ENCODE measurements at regions not wholly inside any gene's neighbourhood (a gene's known extent, or its start where the extent isn't known, plus 50 kb on each side); places are given as distances from the start of the nearest gene placed in this dataset.
"Not testable (repeated sequence)": the region's sequence is repeated elsewhere in the genome, so short reads cannot be mapped to it uniquely, and the experiment has no call there.

- Mint-ChIP-seq H3K27me3 (peaks cover 10% of the 10 kb centered on the region), H3K4me3 (no peak overlapping the region), H3K9me3 (no peaks in the 10 kb centered on the region), H3K4me1 (no peaks in the 10 kb centered on the region), H3K27ac (no peak overlapping the region), H3K36me3 (ENCODE audit: low read depth) (no peaks in the 10 kb centered on the region)
- intact Hi-C loops (cut with micrococcal nuclease), result no loop called here
- ChIA-PET CTCF (no interaction called here), POLR2A (no interaction called here)
- no peak for DNase-seq
- no peak for ATAC-seq (ENCODE audit: low read depth)
- TF ChIP-seq, protein P1, sequence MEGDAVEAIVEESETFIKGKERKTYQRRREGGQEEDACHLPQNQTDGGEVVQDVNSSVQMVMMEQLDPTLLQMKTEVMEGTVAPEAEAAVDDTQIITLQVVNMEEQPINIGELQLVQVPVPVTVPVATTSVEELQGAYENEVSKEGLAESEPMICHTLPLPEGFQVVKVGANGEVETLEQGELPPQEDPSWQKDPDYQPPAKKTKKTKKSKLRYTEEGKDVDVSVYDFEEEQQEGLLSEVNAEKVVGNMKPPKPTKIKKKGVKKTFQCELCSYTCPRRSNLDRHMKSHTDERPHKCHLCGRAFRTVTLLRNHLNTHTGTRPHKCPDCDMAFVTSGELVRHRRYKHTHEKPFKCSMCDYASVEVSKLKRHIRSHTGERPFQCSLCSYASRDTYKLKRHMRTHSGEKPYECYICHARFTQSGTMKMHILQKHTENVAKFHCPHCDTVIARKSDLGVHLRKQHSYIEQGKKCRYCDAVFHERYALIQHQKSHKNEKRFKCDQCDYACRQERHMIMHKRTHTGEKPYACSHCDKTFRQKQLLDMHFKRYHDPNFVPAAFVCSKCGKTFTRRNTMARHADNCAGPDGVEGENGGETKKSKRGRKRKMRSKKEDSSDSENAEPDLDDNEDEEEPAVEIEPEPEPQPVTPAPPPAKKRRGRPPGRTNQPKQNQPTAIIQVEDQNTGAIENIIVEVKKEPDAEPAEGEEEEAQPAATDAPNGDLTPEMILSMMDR (IDR thresholded peaks at IDR 0.05), result no peak
Measured at GRCh38 chr7:91358303-91358702, 94.1 kb downstream of the FZD1 start.

DNA sequence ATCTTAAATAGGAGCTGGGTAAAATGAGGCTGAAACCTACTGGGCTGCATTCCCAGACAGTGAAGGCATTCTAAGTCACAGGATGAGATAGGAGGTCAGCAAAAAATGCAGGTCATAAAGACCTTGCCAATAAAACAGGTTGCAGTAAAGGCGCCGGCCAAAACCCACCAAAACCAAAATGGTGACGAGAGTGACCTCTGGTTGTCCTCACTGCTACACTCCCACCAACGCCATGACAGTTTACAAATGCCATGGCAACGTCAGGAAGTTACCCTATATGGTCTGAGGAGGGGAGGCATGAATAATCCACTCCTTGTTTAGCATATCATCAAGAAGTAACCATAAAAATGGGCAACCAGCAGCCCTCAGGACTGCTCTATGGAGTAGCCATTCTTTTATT is 100.9 kb downstream of the FZD1 start:
- not testable (repeated sequence) for ATAC-seq (ENCODE audit: low read depth); H3K4me1 Mint-ChIP-seq

GRCh38 chr7:91366091-91366490 is 101.9 kb downstream of the FZD1 start:
- POLR2A ChIA-PET, result no interaction called here
- Mint-ChIP-seq H3K36me3 (ENCODE audit: low read depth) (no peaks in the 10 kb centered on the region), H3K4me3 (no peak overlapping the region), H3K9me3 (no peaks in the 10 kb centered on the region), H3K27me3 (peaks cover 10% of the 10 kb centered on the region), H3K4me1 (no peaks in the 10 kb centered on the region), H3K27ac (no peak overlapping the region)
- TF ChIP-seq, protein P1 (IDR thresholded peaks at IDR 0.05), result no peak
- CTCF ChIA-PET, result no interaction called here
- intact Hi-C loops (cut with micrococcal nuclease), result no loop called here
- ATAC-seq (ENCODE audit: low read depth) (no peak), DNase-seq (no peak)

More for the DNA sequence above, 100.9 kb downstream of the FZD1 start:
- CTCF ChIA-PET; H3K4me3 Mint-ChIP-seq; intact Hi-C loops (cut with micrococcal nuclease); DNase-seq; H3K27ac Mint-ChIP-seq; POLR2A ChIA-PET; H3K27me3 Mint-ChIP-seq; H3K9me3 Mint-ChIP-seq; H3K36me3 Mint-ChIP-seq (ENCODE audit: low read depth): not testable (repeated sequence)

- Mint-ChIP-seq H3K4me3 (no peak overlapping the region), H3K9me3 (no peaks in the 10 kb centered on the region), H3K27ac (no peak overlapping the region), H3K36me3 (ENCODE audit: low read depth) (no peaks in the 10 kb centered on the region), H3K4me1 (peaks cover under 1% of the 10 kb centered on the region), H3K27me3 (peaks cover 7% of the 10 kb centered on the region)
- DNase-seq, result no peak
- TF ChIP-seq, protein P1 (IDR thresholded peaks at IDR 0.05), result no peak
- no peak for ATAC-seq (ENCODE audit: low read depth)
- ChIA-PET CTCF (no interaction called here), POLR2A (no interaction called here)
- intact Hi-C loops (cut with micrococcal nuclease), result no loop called here
Measured at GRCh38 chr7:91367812-91368578, 103.8 kb downstream of the FZD1 start.

- no peak for DNase-seq
- ChIA-PET POLR2A (no interaction called here), CTCF (no interaction called here)
- H3K4me1 Mint-ChIP-seq, result peaks cover 5% of the 10 kb centered on the region
- H3K27me3 Mint-ChIP-seq, result peaks cover 11% of the 10 kb centered on the region
- TF ChIP-seq, protein P1 (IDR thresholded peaks at IDR 0.05), result no peak
- H3K27ac Mint-ChIP-seq, result no peak overlapping the region
- H3K4me3 Mint-ChIP-seq, result no peak overlapping the region
- ATAC-seq (ENCODE audit: low read depth), result no peak
- no peaks in the 10 kb centered on the region for H3K36me3 Mint-ChIP-seq (ENCODE audit: low read depth)
- H3K9me3 Mint-ChIP-seq, result no peaks in the 10 kb centered on the region
- intact Hi-C loops (cut with micrococcal nuclease), result no loop called here
Measured at GRCh38 chr7:91372323-91372722, 108.1 kb downstream of the FZD1 start.
